Liver (tissue), 3 donors: ENCODE measurements at regions not wholly inside any gene's neighbourhood (a gene's known extent, or its start where the extent isn't known, plus 50 kb on each side); places are given as distances from the start of the nearest gene placed in this dataset.

ENCODE experiments used
- ATF3 ChIP-seq: IDR thresholded peaks from 2 replicates; pipeline ENCODE4 v1.6.1; 2016; ENCODE audit warnings: antibody characterized with exemption
- EGR1 ChIP-seq, 2 donors: IDR thresholded peaks; 2 replicates each; pipeline ENCODE4 v1.6.1; 2016 to 2018; ENCODE audit warnings: antibody characterized with exemption in 2 of 2, low read depth in 2 of 2
- JUND ChIP-seq, 2 donors: IDR thresholded peaks; 2 replicates each; pipeline ENCODE4 v1.6.1; 2016; ENCODE audit warnings: antibody characterized with exemption in 2 of 2
- RAD21 ChIP-seq, 2 donors: IDR thresholded peaks; 2 replicates each; pipeline ENCODE4 v1.6.1; 2016; ENCODE audit warnings: antibody characterized with exemption in 2 of 2, mild to moderate bottlenecking in 2 of 2
- SP1 ChIP-seq: IDR thresholded peaks from 2 replicates; pipeline ENCODE4 v1.6.1; 2018; ENCODE audit warnings: antibody characterized with exemption, mild to moderate bottlenecking
- TAF1 ChIP-seq: conservative IDR thresholded peaks from 2 replicates; pipeline ENCODE4 v1.6.1; 2016; ENCODE audit warnings: antibody characterized with exemption, mild to moderate bottlenecking
- YY1 ChIP-seq: IDR thresholded peaks from 2 replicates; pipeline ENCODE4 v1.6.1; 2016; ENCODE audit warnings: antibody characterized with exemption, mild to moderate bottlenecking
- TF ChIP-seq, protein P1 (sequence below): fragments of 150-350 bp; IDR thresholded peaks from 2 replicates; pipeline ENCODE4 v1.5.1; 2017; ENCODE audit warnings: improper control_type of control experiment, low read depth, low read length; ENCODE audit not compliant: missing input control
- TF ChIP-seq, protein P2 (sequence below): IDR thresholded peaks from 2 replicates; pipeline ENCODE4 v1.6.1; 2016; ENCODE audit warnings: antibody characterized with exemption
- TF ChIP-seq, protein P3 (sequence below): IDR thresholded peaks from 2 replicates; pipeline ENCODE4 v1.6.1; 2016; ENCODE audit warnings: antibody characterized with exemption, mild to moderate bottlenecking
- donor health status: healthy.
- donor health status: healthy.

- TF ChIP-seq, protein P1, sequence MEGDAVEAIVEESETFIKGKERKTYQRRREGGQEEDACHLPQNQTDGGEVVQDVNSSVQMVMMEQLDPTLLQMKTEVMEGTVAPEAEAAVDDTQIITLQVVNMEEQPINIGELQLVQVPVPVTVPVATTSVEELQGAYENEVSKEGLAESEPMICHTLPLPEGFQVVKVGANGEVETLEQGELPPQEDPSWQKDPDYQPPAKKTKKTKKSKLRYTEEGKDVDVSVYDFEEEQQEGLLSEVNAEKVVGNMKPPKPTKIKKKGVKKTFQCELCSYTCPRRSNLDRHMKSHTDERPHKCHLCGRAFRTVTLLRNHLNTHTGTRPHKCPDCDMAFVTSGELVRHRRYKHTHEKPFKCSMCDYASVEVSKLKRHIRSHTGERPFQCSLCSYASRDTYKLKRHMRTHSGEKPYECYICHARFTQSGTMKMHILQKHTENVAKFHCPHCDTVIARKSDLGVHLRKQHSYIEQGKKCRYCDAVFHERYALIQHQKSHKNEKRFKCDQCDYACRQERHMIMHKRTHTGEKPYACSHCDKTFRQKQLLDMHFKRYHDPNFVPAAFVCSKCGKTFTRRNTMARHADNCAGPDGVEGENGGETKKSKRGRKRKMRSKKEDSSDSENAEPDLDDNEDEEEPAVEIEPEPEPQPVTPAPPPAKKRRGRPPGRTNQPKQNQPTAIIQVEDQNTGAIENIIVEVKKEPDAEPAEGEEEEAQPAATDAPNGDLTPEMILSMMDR: no peak
- TF ChIP-seq SP1 (no peak), YY1 (no peak), JUND (IDR thresholded peaks at IDR 0.05) (no peak), EGR1 (IDR thresholded peaks at IDR 0.05; ENCODE audit: low read depth in 2 of 2) (no peak), RAD21 (IDR thresholded peaks at IDR 0.05) (no peak), TAF1 (no peak), ATF3 (no peak)
- TF ChIP-seq, protein P2, sequence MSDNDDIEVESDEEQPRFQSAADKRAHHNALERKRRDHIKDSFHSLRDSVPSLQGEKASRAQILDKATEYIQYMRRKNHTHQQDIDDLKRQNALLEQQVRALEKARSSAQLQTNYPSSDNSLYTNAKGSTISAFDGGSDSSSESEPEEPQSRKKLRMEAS: no peak
- TF ChIP-seq, protein P3, sequence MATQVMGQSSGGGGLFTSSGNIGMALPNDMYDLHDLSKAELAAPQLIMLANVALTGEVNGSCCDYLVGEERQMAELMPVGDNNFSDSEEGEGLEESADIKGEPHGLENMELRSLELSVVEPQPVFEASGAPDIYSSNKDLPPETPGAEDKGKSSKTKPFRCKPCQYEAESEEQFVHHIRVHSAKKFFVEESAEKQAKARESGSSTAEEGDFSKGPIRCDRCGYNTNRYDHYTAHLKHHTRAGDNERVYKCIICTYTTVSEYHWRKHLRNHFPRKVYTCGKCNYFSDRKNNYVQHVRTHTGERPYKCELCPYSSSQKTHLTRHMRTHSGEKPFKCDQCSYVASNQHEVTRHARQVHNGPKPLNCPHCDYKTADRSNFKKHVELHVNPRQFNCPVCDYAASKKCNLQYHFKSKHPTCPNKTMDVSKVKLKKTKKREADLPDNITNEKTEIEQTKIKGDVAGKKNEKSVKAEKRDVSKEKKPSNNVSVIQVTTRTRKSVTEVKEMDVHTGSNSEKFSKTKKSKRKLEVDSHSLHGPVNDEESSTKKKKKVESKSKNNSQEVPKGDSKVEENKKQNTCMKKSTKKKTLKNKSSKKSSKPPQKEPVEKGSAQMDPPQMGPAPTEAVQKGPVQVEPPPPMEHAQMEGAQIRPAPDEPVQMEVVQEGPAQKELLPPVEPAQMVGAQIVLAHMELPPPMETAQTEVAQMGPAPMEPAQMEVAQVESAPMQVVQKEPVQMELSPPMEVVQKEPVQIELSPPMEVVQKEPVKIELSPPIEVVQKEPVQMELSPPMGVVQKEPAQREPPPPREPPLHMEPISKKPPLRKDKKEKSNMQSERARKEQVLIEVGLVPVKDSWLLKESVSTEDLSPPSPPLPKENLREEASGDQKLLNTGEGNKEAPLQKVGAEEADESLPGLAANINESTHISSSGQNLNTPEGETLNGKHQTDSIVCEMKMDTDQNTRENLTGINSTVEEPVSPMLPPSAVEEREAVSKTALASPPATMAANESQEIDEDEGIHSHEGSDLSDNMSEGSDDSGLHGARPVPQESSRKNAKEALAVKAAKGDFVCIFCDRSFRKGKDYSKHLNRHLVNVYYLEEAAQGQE: no peak
These were observed 141.2 kb downstream of the CXXC4 start for GRCh38 chr4:104353481-104353880.
